ENCODE measurements at regions not wholly inside any gene's neighbourhood (a gene's known extent, or its start where the extent isn't known, plus 50 kb on each side); places are given as distances from the start of the nearest gene placed in this dataset.

GRCh38 chr1:166673722-166674121, 165.6 kb upstream of the POGK start:
- TF ChIP-seq POLR2AphosphoS5 (IDR thresholded peaks at IDR 0.05; ENCODE audit: low read depth, low read length) (no peak), POLR2A (IDR thresholded peaks at IDR 0.05; ENCODE audit: low read depth, low read length) (no peak), PAX5 (IDR thresholded peaks at IDR 0.05; ENCODE audit: insufficient read depth, low read length, severe bottlenecking) (no peak)
